GM21576 (cell line): ENCODE measurements at regions not wholly inside any gene's neighbourhood (a gene's known extent, or its start where the extent isn't known, plus 50 kb on each side); places are given as distances from the start of the nearest gene placed in this dataset.

Experiments
- ATAC-seq: cut with Tn5 transposase; IDR thresholded peaks from one replicate; pipeline ENCODE4 v1.9.1; 2021; ENCODE audit warnings: mild to moderate bottlenecking, moderate library complexity; ENCODE audit not compliant: unreplicated experiment

DNA sequence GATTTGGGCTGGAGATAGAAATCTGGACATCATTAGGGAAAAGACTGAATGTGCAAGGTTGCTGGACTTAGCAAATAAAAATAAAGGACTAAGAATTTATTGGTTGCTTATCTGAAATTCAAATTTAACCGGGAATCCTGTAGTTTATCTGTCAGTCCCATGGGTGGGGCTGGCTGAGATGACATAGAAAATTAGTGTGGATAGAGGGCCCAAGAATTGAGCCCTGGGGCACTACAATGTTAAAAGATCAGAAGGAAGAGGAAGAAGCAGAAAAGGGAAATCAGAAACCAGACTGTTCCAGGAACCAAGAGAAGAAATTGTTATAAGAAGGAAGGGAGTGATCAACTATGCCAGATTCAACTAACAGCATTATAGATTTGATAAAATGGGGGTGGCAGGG lies 96.7 kb upstream of the CCDC196 start:
- no peak for ATAC-seq

DNA sequence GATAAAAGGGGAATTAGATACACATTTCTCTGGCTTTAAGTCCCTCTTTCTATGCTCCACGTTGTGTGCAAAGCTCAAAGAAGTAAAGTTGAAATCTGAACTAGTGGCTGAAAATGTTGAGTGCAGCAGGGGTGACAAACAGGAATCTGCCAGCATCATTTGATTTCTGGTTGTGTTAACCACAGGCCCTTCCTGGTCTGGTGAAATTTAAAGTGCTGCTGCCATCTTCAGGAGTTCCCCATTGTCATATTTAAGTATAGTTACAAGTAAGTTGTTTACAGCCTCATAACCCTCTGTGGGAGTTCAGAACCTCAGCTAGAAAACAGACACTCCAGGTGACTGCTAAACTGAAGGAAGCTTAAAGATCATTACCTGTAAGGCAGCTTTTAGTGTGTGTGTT lies 90.9 kb upstream of the CCDC196 start:
- ATAC-seq: peak; percentile 44

DNA sequence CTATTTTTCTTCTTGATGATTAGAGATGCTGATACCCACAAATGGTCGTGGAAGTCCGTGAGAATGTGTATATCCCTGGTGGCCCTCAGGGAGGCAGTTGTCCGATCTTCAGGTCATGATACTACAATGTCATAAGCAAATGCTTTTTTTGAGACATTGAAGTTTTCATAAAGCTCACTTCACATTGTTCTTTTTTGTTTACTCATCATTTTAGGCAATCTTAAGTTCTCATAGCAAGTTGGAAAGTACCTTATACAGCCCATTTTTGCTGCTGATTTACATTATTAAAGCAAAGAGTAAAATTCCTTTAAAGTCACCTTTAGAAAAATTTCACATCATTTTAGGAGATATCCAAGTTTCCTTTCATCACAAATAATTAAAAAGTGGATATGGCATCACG lies 90.0 kb upstream of the CCDC196 start:
- no peak for ATAC-seq

DNA sequence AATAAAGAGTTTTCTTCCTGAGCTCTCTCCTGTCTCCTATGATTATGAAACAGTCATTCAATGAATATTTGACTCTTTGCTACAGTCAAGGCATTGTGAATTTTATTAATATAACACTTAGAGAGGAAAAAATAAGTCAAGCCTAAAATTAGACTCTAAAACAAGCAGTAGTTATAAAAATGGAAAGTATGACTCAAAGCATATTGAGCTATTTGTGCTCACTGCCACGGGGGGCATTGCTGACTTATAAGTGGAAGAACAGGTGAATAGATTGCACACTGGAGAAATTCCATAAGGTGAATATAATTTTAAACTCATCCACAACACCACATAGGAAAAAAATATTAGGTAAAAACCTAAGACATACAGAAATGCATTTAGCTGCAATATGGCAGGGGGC lies 87.7 kb upstream of the CCDC196 start:
- ATAC-seq: no peak

DNA sequence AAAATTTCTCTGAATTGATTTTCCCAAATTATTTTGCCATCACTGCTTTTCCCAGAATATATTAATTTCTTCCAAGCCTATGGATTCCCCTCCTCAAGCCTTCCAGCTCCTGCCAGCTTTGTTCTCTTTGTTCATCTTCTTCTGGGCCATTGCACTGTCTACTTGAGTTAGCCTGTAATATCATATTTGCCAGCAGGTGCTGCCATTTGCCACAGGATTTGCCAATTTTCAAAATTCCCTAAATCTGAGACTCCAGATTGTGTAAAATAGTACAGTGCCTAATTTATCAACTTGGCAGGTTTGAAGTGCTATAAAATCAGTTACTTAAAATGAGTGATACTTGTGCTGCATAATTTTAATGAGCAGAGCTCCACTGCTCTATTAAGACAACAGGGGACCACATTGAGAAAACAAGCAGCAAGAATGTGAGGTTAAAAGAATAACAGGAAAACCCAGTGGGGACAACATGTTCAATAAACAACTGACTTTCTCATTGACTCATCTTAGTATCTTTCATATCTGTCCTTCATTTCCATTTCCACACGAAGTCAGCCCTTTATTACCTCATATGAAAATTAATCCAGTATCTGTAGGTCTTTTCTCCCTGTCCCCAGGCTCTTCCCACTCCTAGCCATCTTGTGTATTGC lies 84.6 kb upstream of the CCDC196 start:
- no peak for ATAC-seq

DNA sequence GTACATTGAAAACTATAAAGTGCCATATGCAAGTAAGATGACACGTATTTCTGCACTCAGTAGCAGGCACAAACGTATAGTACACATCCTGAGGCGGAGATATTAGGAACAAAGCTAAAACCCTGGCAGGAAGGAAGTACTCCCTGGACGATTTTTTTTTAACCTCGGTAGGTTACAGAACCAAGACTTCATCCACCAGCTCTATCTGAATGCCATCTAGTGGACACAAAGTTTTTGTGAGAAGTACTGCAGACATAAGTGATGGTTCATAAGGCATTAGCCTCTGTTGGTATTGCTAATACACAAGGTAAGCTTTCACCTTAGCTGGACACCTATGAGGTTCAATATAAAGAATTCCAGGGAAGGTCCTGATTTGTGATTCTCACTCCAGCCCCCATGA lies 83.0 kb upstream of the CCDC196 start:
- no peak for ATAC-seq

DNA sequence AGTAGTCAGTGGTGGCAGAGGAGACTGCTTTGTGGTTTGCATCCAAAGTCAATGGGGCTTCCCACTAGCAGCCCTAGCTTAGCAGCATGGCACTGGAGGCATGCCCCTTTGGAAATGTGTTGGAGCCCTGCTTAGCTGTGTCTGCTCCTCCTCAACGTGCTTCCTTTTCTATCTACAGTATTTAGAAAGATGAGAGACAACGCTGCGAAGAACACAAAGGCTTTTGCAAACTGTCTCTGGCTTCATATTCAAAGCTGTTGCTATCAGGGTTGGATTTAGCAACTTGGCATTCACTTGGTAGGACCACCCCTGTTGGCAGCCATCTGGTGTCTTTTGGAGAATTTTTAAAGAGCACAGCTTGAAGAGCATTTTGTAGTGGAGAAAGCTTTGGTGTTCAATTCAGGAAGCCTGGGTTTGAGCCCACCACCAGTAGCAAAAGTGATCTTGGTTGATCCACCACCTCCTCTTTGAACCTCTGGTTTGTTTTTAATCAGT lies 82.1 kb upstream of the CCDC196 start:
- no peak for ATAC-seq

DNA sequence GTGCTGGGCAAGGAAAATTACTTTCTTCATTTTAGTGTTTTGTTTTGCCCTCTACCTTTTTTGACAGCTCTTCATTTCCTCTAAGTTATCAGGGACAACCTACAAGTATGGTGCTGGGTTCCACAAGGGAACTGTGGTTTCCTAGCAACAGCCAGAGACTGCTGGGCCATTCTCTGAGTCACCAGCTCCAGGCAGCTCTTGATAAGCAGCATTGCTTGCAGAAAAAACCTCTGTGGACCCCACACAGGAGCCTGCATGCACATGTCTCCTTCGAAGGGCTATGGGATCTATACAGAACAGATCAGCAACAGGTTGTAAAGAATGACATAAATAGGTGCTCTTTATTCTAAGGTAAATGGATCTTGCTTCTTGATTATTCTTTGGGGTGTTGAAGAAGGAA lies 81.0 kb upstream of the CCDC196 start:
- no peak for ATAC-seq

DNA sequence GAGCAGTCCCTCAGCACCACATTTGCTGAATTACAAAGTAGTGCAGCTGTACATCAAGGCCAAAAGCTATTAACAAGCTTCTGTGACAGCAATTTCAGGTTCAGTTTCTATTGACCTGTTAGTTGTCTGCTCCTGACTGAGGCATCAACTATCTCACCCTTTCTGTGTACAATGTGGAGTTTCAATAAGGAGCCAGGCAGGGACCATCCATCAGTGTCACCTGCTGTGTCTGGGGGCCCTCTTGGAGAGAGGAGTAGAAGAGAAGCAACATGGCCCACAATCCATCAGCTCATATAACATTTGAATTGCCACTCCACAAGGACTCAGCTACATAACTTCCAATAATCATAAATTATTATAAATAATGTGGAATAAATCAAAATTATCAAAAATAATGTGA lies 72.3 kb upstream of the CCDC196 start:
- ATAC-seq: no peak

DNA sequence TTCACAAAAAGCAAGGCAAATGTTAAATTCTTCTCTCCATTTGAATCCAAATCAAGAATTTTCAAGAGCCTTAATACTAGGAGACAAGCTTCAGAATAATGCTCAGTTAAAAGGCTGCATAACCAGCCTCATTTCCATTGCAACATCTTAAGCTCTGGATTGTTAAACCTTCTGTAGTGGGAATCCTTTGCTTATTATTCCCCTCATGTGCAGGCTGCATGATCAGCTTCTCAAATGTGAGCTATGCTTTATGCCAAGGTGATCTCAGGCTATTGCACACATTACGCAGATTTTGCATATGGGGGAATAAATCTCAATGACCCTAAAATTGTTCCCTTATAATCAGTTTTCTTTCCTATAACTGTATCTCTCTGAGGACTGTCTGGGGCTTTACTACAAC lies 71.7 kb upstream of the CCDC196 start:
- ATAC-seq: no peak

DNA sequence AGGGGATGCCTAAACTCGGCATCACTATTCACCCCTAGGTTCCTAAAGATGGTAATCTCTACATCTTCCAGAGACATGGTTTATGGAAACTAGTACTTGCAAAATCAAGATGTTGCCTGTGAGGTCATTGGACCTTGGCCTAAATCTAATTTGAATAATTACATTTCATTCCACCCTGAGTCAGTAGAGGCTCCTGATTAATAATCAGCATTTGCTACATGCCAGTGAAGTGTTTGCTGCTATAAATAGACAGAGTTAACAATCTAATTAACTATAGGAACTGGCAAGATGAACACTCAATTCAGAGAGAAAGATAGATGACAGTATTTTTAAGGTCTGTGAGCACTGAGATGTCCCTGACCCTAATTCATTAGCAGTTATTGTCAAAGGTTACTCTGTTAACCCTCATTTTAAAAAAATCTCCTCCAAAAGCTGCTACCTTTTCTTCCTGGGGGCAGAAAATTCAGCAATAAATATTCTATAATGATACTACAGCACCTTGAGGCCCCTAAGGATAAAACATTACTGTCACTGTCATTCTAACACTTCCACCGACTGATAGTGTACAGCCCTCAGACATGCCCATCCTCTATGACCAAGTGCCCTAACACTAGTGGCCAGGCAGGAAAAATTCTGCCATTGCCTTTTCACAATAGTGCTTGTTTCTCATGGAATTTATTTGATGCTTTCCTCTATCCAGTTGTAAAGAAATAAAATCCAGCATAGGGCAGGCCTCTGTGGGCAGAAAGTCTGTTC lies 65.7 kb upstream of the CCDC196 start:
- ATAC-seq: no peak

DNA sequence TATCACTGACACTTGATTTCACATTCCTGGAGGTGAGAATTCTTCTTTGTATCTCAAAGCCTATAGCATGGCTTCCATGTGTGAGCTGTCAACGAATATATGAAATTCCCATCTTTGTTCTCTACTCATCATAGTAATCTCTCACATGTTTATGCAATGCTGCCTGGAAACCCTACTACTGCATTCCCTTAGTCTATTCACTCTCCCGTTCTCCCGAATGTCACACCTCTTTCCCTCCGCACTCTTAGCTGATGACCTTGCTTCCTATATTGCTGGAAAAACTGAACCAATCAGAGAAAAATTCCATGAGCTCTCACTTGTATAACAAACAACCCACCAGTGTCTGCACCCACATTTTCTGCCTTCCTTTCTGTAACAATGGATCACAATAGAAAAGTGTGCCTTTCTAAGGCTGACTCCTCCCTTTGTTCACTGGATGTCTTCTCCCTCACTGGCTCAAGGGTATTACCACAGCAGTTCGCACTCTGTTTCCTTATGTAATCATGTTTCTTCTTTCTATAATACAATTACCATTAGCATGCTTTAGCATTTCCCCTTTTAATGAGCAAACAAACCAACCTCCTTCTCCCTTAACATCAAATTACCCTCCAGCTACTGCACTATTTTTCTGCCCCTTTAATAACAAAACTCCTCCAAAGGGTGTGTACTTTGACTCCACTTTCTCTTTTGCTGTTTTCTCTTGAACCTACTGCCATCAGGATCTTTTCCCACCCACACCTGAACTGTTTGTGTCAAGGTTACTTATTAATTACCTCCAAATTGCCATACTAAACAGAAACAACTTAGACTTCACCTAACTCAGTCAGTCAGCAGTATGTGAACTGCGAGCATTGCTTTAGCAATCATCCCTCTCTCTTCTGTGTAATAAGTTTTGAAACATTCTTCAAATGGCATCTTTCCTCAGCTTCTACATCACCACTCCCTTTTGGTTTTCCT lies 63.9 kb upstream of the CCDC196 start:
- no peak for ATAC-seq

DNA sequence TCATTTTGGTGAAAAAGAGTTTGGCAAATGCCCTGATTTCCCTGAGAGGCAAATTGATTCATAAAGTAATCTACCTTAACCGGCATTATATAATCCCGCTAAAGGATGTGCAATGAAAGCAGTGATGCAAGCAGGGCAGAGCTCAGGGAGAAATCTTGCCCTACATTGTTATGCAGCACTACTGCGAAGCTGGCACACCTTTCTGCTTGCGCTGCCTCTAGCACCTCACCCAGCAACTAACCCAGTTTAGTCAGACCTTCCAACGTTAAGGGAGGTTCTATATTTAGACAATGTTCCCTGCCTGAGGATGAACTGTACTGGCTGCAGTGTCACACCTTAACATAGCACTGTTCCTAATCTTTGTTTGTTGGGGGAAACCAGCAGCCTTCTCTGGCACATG lies 60.8 kb upstream of the CCDC196 start:
- ATAC-seq: no peak

DNA sequence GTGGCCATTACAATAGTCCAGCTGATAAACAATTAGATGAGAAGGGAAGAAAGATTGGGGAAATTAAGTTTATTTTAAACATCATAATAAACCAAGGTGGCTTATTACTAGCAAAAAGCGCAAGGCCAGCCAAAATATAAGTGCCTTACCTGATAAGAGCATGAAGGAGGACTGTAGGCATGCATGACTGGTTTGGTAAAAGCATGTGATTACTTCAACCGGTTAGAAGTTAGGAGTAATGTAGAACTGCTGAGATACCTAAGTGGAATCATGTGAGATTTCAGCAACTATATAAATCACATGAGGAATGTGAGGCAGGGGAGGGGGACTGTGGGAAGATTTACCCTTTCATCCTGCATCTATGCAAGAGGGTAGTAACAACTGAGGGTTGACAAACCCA lies 59.7 kb upstream of the CCDC196 start:
- ATAC-seq: no peak

DNA sequence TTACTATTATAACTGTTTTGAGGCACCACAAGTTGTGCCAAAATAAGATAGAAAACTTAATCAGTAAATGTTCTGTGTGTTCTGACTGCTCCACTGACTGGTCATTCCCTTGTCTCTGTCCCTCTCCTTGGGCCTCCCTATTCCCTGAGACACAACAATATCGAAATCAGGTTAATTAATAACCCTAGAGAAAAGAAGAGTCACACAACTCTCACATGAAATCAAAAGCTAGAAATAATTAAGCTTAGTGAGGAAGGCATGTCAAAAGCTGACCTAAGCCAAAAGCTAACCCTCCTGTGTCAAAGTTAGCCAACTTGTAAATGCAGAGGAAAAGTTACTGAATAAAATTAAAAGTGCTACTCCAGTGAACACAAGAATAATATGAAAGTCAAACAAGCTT lies 53.8 kb upstream of the CCDC196 start:
- no peak for ATAC-seq

DNA sequence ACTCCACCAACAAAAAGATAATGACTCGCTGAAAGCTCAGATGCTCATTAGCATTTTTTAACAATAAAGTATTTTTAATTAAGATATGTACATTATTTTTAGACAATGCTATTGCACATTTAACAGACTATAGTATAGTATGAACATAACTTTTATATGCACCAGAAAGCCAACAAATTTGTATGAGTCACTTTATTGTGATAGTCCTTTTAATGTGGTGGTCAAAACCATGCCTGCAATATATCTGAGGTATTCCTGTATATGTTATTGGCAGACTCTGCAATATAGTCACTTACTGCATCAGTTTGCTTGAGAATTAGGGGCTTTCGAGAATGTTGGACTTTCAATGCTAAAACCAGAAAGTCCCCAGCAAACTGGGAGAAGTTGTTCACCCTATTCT lies 51.7 kb upstream of the CCDC196 start:
- no peak for ATAC-seq

DNA sequence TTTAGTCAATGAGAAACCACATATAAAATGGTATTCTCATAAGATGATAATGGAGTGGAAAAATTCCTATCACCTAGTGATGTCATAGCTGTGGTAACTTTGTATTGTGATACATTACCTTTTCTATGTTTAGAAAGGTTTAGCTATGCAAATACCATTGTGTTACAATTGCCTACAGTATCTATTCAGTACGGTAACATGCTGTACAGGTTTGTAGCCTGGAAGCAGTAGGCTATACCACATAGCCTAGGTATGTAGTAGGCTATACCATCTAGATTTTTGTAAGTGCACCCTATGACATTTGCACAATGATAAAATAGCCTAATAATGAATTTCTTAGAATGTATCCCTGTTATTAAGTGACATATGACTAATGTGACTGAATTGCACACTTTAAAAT lies 50.5 kb upstream of the CCDC196 start:
- ATAC-seq: no peak
